ENCODE measurements at regions not wholly inside any gene's neighbourhood (a gene's known extent, or its start where the extent isn't known, plus 50 kb on each side); places are given as distances from the start of the nearest gene placed in this dataset.

GRCh38 chr5:23164971-23165370 lies 311.8 kb upstream of the CDH12 start:
- no peak for TF ChIP-seq CTCF (IDR thresholded peaks at IDR 0.05; ENCODE audit: extremely low read depth in 1 of 2, insufficient read depth in 1 of 2, low read depth in 1 of 2, low read length in 2 of 2)
- TF ChIP-seq EZH2 (IDR thresholded peaks at IDR 0.05; ENCODE audit: borderline replicate concordance, low read depth, low read length, severe bottlenecking): no peak
- TF ChIP-seq MAX (IDR thresholded peaks at IDR 0.05; ENCODE audit: insufficient read depth, insufficient read length): no peak
- TF ChIP-seq GATA2 (IDR thresholded peaks at IDR 0.05; ENCODE audit: insufficient read depth, insufficient read length, low read depth, low read length): no peak
